ENCODE measurements at regions not wholly inside any gene's neighbourhood (a gene's known extent, or its start where the extent isn't known, plus 50 kb on each side); places are given as distances from the start of the nearest gene placed in this dataset.

GRCh38 chrX:145464650-145465049 lies 217.3 kb downstream of the SPANXN1 start:
- Mint-ChIP-seq H3K27ac (ENCODE audit: unreplicated experiment) (no peak overlapping the region), H3K4me1 (ENCODE audit: low read depth, unreplicated experiment) (no peaks in the 10 kb centered on the region), H3K27me3 (ENCODE audit: unreplicated experiment) (no peaks in the 10 kb centered on the region), H3K4me3 (ENCODE audit: unreplicated experiment) (no peak overlapping the region), H3K9me3 (ENCODE audit: unreplicated experiment) (no peaks in the 10 kb centered on the region), H3K36me3 (ENCODE audit: unreplicated experiment) (no peaks in the 10 kb centered on the region)
- no peak for TF ChIP-seq CTCF (IDR thresholded peaks at IDR 0.05; ENCODE audit: partially characterized antibody, unreplicated experiment)
- DNase-seq = no peak

GRCh38 chrX:145475725-145476124 lies 228.4 kb downstream of the SPANXN1 start:
- DNase-seq = no peak
- Mint-ChIP-seq H3K36me3 (ENCODE audit: unreplicated experiment) (no peaks in the 10 kb centered on the region), H3K4me3 (ENCODE audit: unreplicated experiment) (no peak overlapping the region), H3K27me3 (ENCODE audit: unreplicated experiment) (no peaks in the 10 kb centered on the region), H3K27ac (ENCODE audit: unreplicated experiment) (no peak overlapping the region), H3K9me3 (ENCODE audit: unreplicated experiment) (no peaks in the 10 kb centered on the region), H3K4me1 (ENCODE audit: low read depth, unreplicated experiment) (no peaks in the 10 kb centered on the region)
- TF ChIP-seq CTCF (IDR thresholded peaks at IDR 0.05; ENCODE audit: partially characterized antibody, unreplicated experiment) = no peak

GRCh38 chrX:145484740-145485139 lies 237.4 kb downstream of the SPANXN1 start:
- no peak for TF ChIP-seq CTCF (IDR thresholded peaks at IDR 0.05; ENCODE audit: partially characterized antibody, unreplicated experiment)
- Mint-ChIP-seq H3K4me3 (ENCODE audit: unreplicated experiment) (no peak overlapping the region), H3K9me3 (ENCODE audit: unreplicated experiment) (no peaks in the 10 kb centered on the region)

GRCh38 chrX:145502670-145503069 lies 255.4 kb downstream of the SPANXN1 start:
- H3K27ac Mint-ChIP-seq (ENCODE audit: unreplicated experiment) = no peak overlapping the region
- DNase-seq = no peak
- H3K4me3 Mint-ChIP-seq (ENCODE audit: unreplicated experiment) = no peak overlapping the region
- H3K36me3 Mint-ChIP-seq (ENCODE audit: unreplicated experiment) = no peaks in the 10 kb centered on the region
- no peaks in the 10 kb centered on the region for H3K27me3 Mint-ChIP-seq (ENCODE audit: unreplicated experiment)
- TF ChIP-seq CTCF (IDR thresholded peaks at IDR 0.05; ENCODE audit: partially characterized antibody, unreplicated experiment) = no peak
- no peaks in the 10 kb centered on the region for H3K9me3 Mint-ChIP-seq (ENCODE audit: unreplicated experiment)
- no peaks in the 10 kb centered on the region for H3K4me1 Mint-ChIP-seq (ENCODE audit: low read depth, unreplicated experiment)

More at GRCh38 chrX:145484740-145485139, 237.4 kb downstream of the SPANXN1 start:
- H3K27ac Mint-ChIP-seq (ENCODE audit: unreplicated experiment) = no peak overlapping the region
- no peaks in the 10 kb centered on the region for H3K27me3 Mint-ChIP-seq (ENCODE audit: unreplicated experiment)
- no peaks in the 10 kb centered on the region for H3K4me1 Mint-ChIP-seq (ENCODE audit: low read depth, unreplicated experiment)
- DNase-seq = no peak
- H3K36me3 Mint-ChIP-seq (ENCODE audit: unreplicated experiment) = no peaks in the 10 kb centered on the region

- no peaks in the 10 kb centered on the region for H3K4me1 Mint-ChIP-seq (ENCODE audit: low read depth, unreplicated experiment)
- TF ChIP-seq CTCF (IDR thresholded peaks at IDR 0.05; ENCODE audit: partially characterized antibody, unreplicated experiment) = no peak
- H3K27ac Mint-ChIP-seq (ENCODE audit: unreplicated experiment) = no peak overlapping the region
- H3K4me3 Mint-ChIP-seq (ENCODE audit: unreplicated experiment) = no peak overlapping the region
- no peaks in the 10 kb centered on the region for H3K27me3 Mint-ChIP-seq (ENCODE audit: unreplicated experiment)
- no peaks in the 10 kb centered on the region for H3K36me3 Mint-ChIP-seq (ENCODE audit: unreplicated experiment)
- no peak for DNase-seq
- no peaks in the 10 kb centered on the region for H3K9me3 Mint-ChIP-seq (ENCODE audit: unreplicated experiment)
Observed at GRCh38 chrX:145506214-145506613, 258.9 kb downstream of the SPANXN1 start.
